Lung (tissue), 11 donors: ENCODE measurements at regions not wholly inside any gene's neighbourhood (a gene's known extent, or its start where the extent isn't known, plus 50 kb on each side); places are given as distances from the start of the nearest gene placed in this dataset.

Experiments used
- ATAC-seq: fragments of 200-7000 bp; cut with Tn5 transposase; one replicate; pipeline ENCODE4 v1.9.1; 2020; ENCODE audit warnings: moderate number of reproducible peaks; ENCODE audit not compliant: insufficient read depth, low FRiP score
- DNase-seq, 3 donors: peaks; one replicate each; pipeline ENCODE4 v3.0.0-alpha.2; 2013 to 2017
- H3K27ac ChIP-seq, 2 donors: one replicate each; pipeline ENCODE4 v1.5.1; 2013; ENCODE audit warnings: mild to moderate bottlenecking in 2 of 2, moderate library complexity in 2 of 2, control low read depth in 1 of 2, inconsistent platforms in 1 of 2, low read depth in 1 of 2, low read length in 1 of 2
- H3K27me3 ChIP-seq, 3 donors: one replicate each; pipeline ENCODE4 v1.5.1; 2013; ENCODE audit warnings: low read length in 2 of 3; ENCODE audit not compliant: control insufficient read depth in 3 of 3, insufficient read depth in 3 of 3
- H3K36me3 ChIP-seq, 4 donors: one replicate each; pipeline ENCODE4 v1.5.1; 2013; ENCODE audit warnings: low read length in 4 of 4, mild to moderate bottlenecking in 1 of 4, moderate library complexity in 1 of 4; ENCODE audit not compliant: control insufficient read depth in 4 of 4, insufficient read depth in 4 of 4
- H3K4me1 ChIP-seq, 5 donors: one replicate each; pipeline ENCODE4 v1.5.1; 2013; ENCODE audit warnings: low read length in 5 of 5, mild to moderate bottlenecking in 2 of 5, moderate library complexity in 1 of 5; ENCODE audit not compliant: control insufficient read depth in 5 of 5, insufficient read depth in 5 of 5
- H3K4me3 ChIP-seq: one replicate; pipeline ENCODE4 v1.5.1; 2013; ENCODE audit warnings: mild to moderate bottlenecking, control low read depth, moderate library complexity
- H3K9ac ChIP-seq, 2 donors: one replicate each; pipeline ENCODE4 v1.5.1; 2013; ENCODE audit warnings: low read length in 2 of 2, control low read depth in 1 of 2; ENCODE audit not compliant: insufficient read depth in 1 of 2
- H3K9me3 ChIP-seq, 4 donors: one replicate each; pipeline ENCODE4 v1.5.1; 2013; ENCODE audit warnings: low read length in 3 of 4, mild to moderate bottlenecking in 1 of 4, moderate library complexity in 1 of 4; ENCODE audit not compliant: control insufficient read depth in 4 of 4, insufficient read depth in 3 of 4
- WGBS, 2 donors: extraction: QIAGEN DNeasy Blood & Tissue Kit; methylation state at CpG; one replicate each; pipeline ENCODE4 v1.1.7; 2013; 5-methylcytosine and 5-hydroxymethylcytosine counted together
- TF ChIP-seq, protein P1 (sequence below): IDR thresholded peaks from 2 replicates; pipeline ENCODE4 v1.5.1; 2012; ENCODE audit warnings: mild to moderate bottlenecking; ENCODE audit errors: control extremely low read depth, extremely low read depth
- donor health status: control.
- donor health status: control.
- donor health status: Bipolar disorder and iron deficiency.
- donor health status: healthy.
- donor health status: DM: yes; HTN: yes; CAD: no.

- no peak for ATAC-seq
- no peak overlapping the region for H3K27ac ChIP-seq
- H3K9me3 ChIP-seq = peaks cover 0 to 5% (median under 1%) of the 10 kb centered on the region in 4 donors
- H3K36me3 ChIP-seq = no peaks in the 10 kb centered on the region
- no peaks in the 10 kb centered on the region for H3K27me3 ChIP-seq
- no peak for DNase-seq
- 94 to 97% methylated on average over 4 of the region's 4 CpGs for WGBS, 2 donors
- peaks cover 0 to 15% (median 0%) of the 10 kb centered on the region in 5 donors for H3K4me1 ChIP-seq
- TF ChIP-seq, protein P1, sequence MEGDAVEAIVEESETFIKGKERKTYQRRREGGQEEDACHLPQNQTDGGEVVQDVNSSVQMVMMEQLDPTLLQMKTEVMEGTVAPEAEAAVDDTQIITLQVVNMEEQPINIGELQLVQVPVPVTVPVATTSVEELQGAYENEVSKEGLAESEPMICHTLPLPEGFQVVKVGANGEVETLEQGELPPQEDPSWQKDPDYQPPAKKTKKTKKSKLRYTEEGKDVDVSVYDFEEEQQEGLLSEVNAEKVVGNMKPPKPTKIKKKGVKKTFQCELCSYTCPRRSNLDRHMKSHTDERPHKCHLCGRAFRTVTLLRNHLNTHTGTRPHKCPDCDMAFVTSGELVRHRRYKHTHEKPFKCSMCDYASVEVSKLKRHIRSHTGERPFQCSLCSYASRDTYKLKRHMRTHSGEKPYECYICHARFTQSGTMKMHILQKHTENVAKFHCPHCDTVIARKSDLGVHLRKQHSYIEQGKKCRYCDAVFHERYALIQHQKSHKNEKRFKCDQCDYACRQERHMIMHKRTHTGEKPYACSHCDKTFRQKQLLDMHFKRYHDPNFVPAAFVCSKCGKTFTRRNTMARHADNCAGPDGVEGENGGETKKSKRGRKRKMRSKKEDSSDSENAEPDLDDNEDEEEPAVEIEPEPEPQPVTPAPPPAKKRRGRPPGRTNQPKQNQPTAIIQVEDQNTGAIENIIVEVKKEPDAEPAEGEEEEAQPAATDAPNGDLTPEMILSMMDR = no peak
- H3K9ac ChIP-seq = no peak overlapping the region
- H3K4me3 ChIP-seq = no peak overlapping the region
These were observed 151.8 kb upstream of the MAP3K1 start for GRCh38 chr5:56663523-56663922.

- WGBS, 2 donors = 67 to 69% methylated on average over 3 of the region's 3 CpGs
- TF ChIP-seq, protein P1 = no peak
- peaks cover 0 to 5% (median under 1%) of the 10 kb centered on the region in 4 donors for H3K9me3 ChIP-seq
- peaks cover 0 to 15% (median 0%) of the 10 kb centered on the region in 5 donors for H3K4me1 ChIP-seq
- ATAC-seq (no peak), DNase-seq (peak in 2 of 3 donors; percentile 61 to 76)
- no peaks in the 10 kb centered on the region for H3K36me3 ChIP-seq
- no peak overlapping the region for H3K4me3 ChIP-seq
- no peak overlapping the region for H3K27ac ChIP-seq
- H3K9ac ChIP-seq = no peak overlapping the region
- H3K27me3 ChIP-seq = no peaks in the 10 kb centered on the region
These were observed 152.5 kb upstream of the MAP3K1 start for GRCh38 chr5:56662893-56663292.

DNA sequence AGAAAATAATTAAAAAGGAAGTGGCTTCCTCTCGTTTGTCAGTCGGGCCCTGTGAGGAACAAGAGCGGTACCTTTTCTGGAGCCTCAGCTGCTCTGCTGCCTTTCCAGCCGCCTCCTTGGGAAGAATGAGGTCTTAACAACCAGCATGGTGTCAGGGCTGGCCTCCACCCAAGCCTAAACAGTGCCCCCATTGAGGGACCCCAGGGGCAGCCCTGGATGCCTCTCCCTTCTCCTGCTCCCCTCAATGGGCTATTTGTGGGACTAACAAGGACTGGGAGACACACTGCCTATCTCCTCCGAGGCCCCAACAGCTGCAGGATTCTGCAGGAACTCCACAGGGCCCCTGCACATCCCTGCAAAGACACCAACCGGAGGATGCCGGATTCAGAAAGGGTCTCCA is 155.4 kb upstream of the MAP3K1 start:
- TF ChIP-seq, protein P1 = no peak
- Histone ChIP-seq H3K4me1 (peaks cover 0 to 15% (median 0%) of the 10 kb centered on the region in 5 donors), H3K36me3 (no peaks in the 10 kb centered on the region), H3K9ac (no peak overlapping the region), H3K4me3 (no peak overlapping the region), H3K9me3 (no peaks in the 10 kb centered on the region), H3K27me3 (no peaks in the 10 kb centered on the region), H3K27ac (no peak overlapping the region)
- ATAC-seq (no peak), DNase-seq (no peak)
- 93% methylated on average over 7 of the region's 7 CpGs for WGBS, 2 donors

DNA sequence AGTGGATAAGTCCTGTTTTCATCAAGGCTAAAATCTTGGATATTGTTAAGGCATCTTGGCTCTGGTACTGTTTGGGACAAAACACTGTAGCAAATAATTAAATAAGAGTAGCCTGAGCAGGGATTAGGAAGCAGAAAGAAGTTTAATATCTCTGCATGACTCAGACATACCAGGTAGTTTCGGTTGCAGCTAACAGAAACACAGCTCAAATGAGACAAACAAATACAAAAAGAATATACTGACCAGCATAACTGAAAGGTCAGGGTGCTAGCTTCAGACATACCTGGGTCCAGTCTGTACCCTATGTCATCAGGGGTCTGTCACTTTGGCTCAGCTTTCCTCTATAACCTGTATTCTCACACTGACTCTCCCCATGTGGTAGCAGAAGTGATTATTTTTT is 156.4 kb upstream of the MAP3K1 start:
- Histone ChIP-seq H3K36me3 (no peaks in the 10 kb centered on the region), H3K9me3 (no peaks in the 10 kb centered on the region), H3K4me1 (peaks cover 0 to 14% (median 0%) of the 10 kb centered on the region in 5 donors), H3K4me3 (no peak overlapping the region), H3K27ac (no peak overlapping the region), H3K27me3 (no peaks in the 10 kb centered on the region), H3K9ac (no peak overlapping the region)
- no peak for ATAC-seq
- 90% methylated on average over 1 of the region's 1 CpG for WGBS, 2 donors
- no peak for DNase-seq
- TF ChIP-seq, protein P1 = no peak
